ENCODE measurements at regions not wholly inside any gene's neighbourhood (a gene's known extent, or its start where the extent isn't known, plus 50 kb on each side); places are given as distances from the start of the nearest gene placed in this dataset.

DNA sequence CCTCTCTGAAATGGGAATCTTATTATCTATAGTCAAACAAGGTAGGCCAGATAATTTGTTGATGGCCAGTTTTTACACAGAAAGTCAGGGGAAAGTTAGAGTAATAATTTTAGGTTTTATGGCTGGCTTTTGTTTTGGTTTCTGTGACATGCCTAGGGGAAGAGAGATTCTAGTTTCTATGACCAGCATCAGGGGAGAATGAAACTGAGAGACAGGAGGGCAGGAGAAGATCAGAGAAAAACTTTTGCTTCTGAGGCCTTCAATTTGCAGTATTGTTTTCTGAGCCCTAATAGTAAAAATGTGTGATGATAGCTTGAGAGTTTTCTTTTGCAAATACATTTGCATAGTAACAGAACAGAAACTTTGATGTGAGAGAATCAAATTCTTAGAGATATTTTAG, 564.3 kb downstream of the ZNF608 start:
- Histone ChIP-seq H3K36me3 (ENCODE audit: control insufficient read depth in 4 of 4, insufficient read depth in 3 of 4, low read depth in 1 of 4, low read length in 3 of 4) (no peaks in the 10 kb centered on the region), H3K27ac (ENCODE audit: low read depth in 1 of 2, low read length in 2 of 2) (no peak overlapping the region), H3K9ac (ENCODE audit: low read depth in 1 of 2, low read length in 2 of 2) (no peak overlapping the region), H3K4me1 (ENCODE audit: control insufficient read depth in 4 of 4, insufficient read depth in 4 of 4, low read length in 3 of 4) (no peaks in the 10 kb centered on the region), H3K9me3 (ENCODE audit: control insufficient read depth in 4 of 4, low read length in 3 of 4) (no peaks in the 10 kb centered on the region), H3K27me3 (ENCODE audit: control insufficient read depth in 4 of 4, insufficient read depth in 4 of 4, low read length in 3 of 4) (peaks cover 0 to 4% (median 0%) of the 10 kb centered on the region in 4 donors), H3K4me3 (ENCODE audit: low read depth in 1 of 3, low read length in 3 of 3) (no peak overlapping the region)
- no peak for DNase-seq (ENCODE audit: low spot score)
- TF ChIP-seq, protein P1, sequence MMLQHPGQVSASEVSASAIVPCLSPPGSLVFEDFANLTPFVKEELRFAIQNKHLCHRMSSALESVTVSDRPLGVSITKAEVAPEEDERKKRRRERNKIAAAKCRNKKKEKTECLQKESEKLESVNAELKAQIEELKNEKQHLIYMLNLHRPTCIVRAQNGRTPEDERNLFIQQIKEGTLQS (IDR thresholded peaks at IDR 0.05) = no peak
- TF ChIP-seq YY1 (IDR thresholded peaks at IDR 0.05) (no peak), JUND (IDR thresholded peaks at IDR 0.05) (no peak), HNF4G (IDR thresholded peaks at IDR 0.05) (no peak), RAD21 (IDR thresholded peaks at IDR 0.05) (no peak), RXRA (IDR thresholded peaks at IDR 0.05) (no peak), EGR1 (IDR thresholded peaks at IDR 0.05; ENCODE audit: low read depth in 2 of 2) (no peak), SP1 (IDR thresholded peaks at IDR 0.05) (no peak), HNF4A (conservative IDR thresholded peaks at IDR 0.05) (no peak), FOXA2 (IDR thresholded peaks at IDR 0.05) (no peak), TAF1 (conservative IDR thresholded peaks at IDR 0.05) (no peak), GABPA (IDR thresholded peaks at IDR 0.05 in 1 of 2, conservative IDR thresholded peaks at IDR 0.05 in 1 of 2) (no peak), NR2F2 (IDR thresholded peaks at IDR 0.05) (no peak), FOXA1 (IDR thresholded peaks at IDR 0.05) (no peak)
- TF ChIP-seq, protein P2, sequence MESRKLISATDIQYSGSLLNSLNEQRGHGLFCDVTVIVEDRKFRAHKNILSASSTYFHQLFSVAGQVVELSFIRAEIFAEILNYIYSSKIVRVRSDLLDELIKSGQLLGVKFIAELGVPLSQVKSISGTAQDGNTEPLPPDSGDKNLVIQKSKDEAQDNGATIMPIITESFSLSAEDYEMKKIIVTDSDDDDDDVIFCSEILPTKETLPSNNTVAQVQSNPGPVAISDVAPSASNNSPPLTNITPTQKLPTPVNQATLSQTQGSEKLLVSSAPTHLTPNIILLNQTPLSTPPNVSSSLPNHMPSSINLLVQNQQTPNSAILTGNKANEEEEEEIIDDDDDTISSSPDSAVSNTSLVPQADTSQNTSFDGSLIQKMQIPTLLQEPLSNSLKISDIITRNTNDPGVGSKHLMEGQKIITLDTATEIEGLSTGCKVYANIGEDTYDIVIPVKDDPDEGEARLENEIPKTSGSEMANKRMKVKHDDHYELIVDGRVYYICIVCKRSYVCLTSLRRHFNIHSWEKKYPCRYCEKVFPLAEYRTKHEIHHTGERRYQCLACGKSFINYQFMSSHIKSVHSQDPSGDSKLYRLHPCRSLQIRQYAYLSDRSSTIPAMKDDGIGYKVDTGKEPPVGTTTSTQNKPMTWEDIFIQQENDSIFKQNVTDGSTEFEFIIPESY (IDR thresholded peaks at IDR 0.05) = no peak
- TF ChIP-seq, protein P3, sequence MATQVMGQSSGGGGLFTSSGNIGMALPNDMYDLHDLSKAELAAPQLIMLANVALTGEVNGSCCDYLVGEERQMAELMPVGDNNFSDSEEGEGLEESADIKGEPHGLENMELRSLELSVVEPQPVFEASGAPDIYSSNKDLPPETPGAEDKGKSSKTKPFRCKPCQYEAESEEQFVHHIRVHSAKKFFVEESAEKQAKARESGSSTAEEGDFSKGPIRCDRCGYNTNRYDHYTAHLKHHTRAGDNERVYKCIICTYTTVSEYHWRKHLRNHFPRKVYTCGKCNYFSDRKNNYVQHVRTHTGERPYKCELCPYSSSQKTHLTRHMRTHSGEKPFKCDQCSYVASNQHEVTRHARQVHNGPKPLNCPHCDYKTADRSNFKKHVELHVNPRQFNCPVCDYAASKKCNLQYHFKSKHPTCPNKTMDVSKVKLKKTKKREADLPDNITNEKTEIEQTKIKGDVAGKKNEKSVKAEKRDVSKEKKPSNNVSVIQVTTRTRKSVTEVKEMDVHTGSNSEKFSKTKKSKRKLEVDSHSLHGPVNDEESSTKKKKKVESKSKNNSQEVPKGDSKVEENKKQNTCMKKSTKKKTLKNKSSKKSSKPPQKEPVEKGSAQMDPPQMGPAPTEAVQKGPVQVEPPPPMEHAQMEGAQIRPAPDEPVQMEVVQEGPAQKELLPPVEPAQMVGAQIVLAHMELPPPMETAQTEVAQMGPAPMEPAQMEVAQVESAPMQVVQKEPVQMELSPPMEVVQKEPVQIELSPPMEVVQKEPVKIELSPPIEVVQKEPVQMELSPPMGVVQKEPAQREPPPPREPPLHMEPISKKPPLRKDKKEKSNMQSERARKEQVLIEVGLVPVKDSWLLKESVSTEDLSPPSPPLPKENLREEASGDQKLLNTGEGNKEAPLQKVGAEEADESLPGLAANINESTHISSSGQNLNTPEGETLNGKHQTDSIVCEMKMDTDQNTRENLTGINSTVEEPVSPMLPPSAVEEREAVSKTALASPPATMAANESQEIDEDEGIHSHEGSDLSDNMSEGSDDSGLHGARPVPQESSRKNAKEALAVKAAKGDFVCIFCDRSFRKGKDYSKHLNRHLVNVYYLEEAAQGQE (IDR thresholded peaks at IDR 0.05) = no peak
- TF ChIP-seq, protein P4, sequence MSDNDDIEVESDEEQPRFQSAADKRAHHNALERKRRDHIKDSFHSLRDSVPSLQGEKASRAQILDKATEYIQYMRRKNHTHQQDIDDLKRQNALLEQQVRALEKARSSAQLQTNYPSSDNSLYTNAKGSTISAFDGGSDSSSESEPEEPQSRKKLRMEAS (IDR thresholded peaks at IDR 0.05) = no peak
- TF ChIP-seq, protein P5, sequence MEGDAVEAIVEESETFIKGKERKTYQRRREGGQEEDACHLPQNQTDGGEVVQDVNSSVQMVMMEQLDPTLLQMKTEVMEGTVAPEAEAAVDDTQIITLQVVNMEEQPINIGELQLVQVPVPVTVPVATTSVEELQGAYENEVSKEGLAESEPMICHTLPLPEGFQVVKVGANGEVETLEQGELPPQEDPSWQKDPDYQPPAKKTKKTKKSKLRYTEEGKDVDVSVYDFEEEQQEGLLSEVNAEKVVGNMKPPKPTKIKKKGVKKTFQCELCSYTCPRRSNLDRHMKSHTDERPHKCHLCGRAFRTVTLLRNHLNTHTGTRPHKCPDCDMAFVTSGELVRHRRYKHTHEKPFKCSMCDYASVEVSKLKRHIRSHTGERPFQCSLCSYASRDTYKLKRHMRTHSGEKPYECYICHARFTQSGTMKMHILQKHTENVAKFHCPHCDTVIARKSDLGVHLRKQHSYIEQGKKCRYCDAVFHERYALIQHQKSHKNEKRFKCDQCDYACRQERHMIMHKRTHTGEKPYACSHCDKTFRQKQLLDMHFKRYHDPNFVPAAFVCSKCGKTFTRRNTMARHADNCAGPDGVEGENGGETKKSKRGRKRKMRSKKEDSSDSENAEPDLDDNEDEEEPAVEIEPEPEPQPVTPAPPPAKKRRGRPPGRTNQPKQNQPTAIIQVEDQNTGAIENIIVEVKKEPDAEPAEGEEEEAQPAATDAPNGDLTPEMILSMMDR (IDR thresholded peaks at IDR 0.05; ENCODE audit: low read depth, low read length, missing input control) = no peak
